ENCODE measurements at regions not wholly inside any gene's neighbourhood (a gene's known extent, or its start where the extent isn't known, plus 50 kb on each side); places are given as distances from the start of the nearest gene placed in this dataset.
"Not testable (repeated sequence)": the region's sequence is repeated elsewhere in the genome, so short reads cannot be mapped to it uniquely, and the experiment has no call there.

DNA sequence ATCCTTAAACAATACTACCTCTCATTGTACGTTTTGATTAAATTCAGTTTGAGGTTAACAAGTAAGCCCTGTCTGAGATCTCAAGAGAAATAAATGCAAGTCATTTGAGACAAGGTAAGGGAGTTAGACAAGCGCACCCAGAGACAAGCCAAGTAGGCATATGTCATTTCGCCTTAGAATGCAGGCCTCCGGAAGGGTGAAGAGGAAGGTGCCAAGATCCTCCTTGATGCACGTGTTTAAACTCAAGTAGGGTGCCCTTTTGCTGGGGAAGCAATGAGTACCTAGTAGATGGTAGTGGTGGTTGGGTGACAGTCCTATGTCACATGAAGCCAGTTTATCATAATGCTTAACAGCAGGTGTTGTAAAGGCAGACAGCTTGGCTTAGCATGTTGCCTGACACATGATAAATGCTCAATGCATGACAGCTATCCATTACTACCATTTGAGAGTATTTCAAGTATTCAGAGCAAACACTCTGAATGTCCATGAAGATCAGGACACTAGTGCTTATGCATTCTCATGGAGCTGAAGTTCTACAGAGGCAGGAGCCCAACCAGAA lies 415.9 kb downstream of the TMEM135 start:
- Histone ChIP-seq H3K79me2 (ENCODE audit: low read length) (no peaks in the 10 kb centered on the region), H3K27ac (ENCODE audit: low read length) (no peak overlapping the region), H2AFZ (ENCODE audit: low read length) (no peak overlapping the region), H3K36me3 (ENCODE audit: low read depth, low read length) (no peaks in the 10 kb centered on the region), H3K9ac (ENCODE audit: low read length) (no peak overlapping the region), H3K4me3 (ENCODE audit: low read length) (no peak overlapping the region), H3F3A (ENCODE audit: low read length, unreplicated experiment) (no peaks in the 10 kb centered on the region), H3K4me1 (ENCODE audit: insufficient read depth, low read length) (peaks cover 15% of the 10 kb centered on the region; the same call in 1 of the 2 replicates), H3K4me2 (ENCODE audit: low read length) (no peak overlapping the region), H4K20me1 (ENCODE audit: low read length) (no peaks in the 10 kb centered on the region), H3K27me3 (ENCODE audit: low read length) (no peaks in the 10 kb centered on the region), H3K9me3 (ENCODE audit: low read length) (no peaks in the 10 kb centered on the region), H3K9me2 (replicated peaks; ENCODE audit: low read length) (no peaks in the 10 kb centered on the region)
- ATAC-seq = no peak
- ChIA-PET POLR2A (ENCODE audit: unreplicated experiment) (no interaction called here), CTCF (no interaction called here)
- intact Hi-C loops (cut with micrococcal nuclease) = no loop called here
- TF ChIP-seq, protein P1, sequence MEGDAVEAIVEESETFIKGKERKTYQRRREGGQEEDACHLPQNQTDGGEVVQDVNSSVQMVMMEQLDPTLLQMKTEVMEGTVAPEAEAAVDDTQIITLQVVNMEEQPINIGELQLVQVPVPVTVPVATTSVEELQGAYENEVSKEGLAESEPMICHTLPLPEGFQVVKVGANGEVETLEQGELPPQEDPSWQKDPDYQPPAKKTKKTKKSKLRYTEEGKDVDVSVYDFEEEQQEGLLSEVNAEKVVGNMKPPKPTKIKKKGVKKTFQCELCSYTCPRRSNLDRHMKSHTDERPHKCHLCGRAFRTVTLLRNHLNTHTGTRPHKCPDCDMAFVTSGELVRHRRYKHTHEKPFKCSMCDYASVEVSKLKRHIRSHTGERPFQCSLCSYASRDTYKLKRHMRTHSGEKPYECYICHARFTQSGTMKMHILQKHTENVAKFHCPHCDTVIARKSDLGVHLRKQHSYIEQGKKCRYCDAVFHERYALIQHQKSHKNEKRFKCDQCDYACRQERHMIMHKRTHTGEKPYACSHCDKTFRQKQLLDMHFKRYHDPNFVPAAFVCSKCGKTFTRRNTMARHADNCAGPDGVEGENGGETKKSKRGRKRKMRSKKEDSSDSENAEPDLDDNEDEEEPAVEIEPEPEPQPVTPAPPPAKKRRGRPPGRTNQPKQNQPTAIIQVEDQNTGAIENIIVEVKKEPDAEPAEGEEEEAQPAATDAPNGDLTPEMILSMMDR (conservative IDR thresholded peaks at IDR 0.05; ENCODE audit: low read depth, low read length) = no peak
- TF ChIP-seq EZH2 (IDR thresholded peaks at IDR 0.05; ENCODE audit: low read length, unreplicated experiment) (no peak), EZH2phosphoT487 (IDR thresholded peaks at IDR 0.05; ENCODE audit: borderline replicate concordance, low read length) (no peak)
- BruUV-seq (replicated peaks) = no TSS peak
- no peak for DNase-seq

DNA sequence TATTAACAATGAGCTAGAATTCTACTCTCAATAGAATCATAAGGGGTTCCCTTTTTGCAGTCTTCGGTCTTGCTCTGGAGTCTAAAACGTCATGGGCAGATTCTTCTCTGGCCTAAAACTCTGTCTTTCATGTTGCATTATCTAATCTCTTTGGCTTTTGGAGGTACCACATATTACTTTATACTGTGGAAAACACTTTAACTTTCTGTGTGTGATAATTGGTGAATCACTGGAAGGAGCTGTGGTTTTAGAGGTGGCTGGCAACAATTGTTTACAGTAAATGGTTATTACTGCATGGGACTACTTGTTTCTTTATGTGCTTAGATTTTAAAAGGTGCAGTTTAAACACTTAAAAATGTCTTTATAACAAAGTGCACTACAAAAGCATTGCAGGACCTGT lies 414.3 kb downstream of the TMEM135 start:
- H3K4me3 ChIP-seq (ENCODE audit: low read length); H3F3A ChIP-seq (ENCODE audit: low read length, unreplicated experiment); H3K9me2 ChIP-seq (replicated peaks; ENCODE audit: low read length); H3K36me3 ChIP-seq (ENCODE audit: low read depth, low read length); CTCF ChIA-PET; H3K4me2 ChIP-seq (ENCODE audit: low read length); H3K9me3 ChIP-seq (ENCODE audit: low read length); H3K79me2 ChIP-seq (ENCODE audit: low read length); DNase-seq; H2AFZ ChIP-seq (ENCODE audit: low read length); H3K9ac ChIP-seq (ENCODE audit: low read length); H3K27ac ChIP-seq (ENCODE audit: low read length); POLR2A ChIA-PET (ENCODE audit: unreplicated experiment); BruUV-seq (replicated peaks); intact Hi-C loops (cut with micrococcal nuclease); H3K27me3 ChIP-seq (ENCODE audit: low read length); H4K20me1 ChIP-seq (ENCODE audit: low read length): not testable (repeated sequence)
- peak; percentile 52 for ATAC-seq
- peaks cover 15% of the 10 kb centered on the region; the same call in 1 of the 2 replicates for H3K4me1 ChIP-seq (ENCODE audit: insufficient read depth, low read length)

DNA sequence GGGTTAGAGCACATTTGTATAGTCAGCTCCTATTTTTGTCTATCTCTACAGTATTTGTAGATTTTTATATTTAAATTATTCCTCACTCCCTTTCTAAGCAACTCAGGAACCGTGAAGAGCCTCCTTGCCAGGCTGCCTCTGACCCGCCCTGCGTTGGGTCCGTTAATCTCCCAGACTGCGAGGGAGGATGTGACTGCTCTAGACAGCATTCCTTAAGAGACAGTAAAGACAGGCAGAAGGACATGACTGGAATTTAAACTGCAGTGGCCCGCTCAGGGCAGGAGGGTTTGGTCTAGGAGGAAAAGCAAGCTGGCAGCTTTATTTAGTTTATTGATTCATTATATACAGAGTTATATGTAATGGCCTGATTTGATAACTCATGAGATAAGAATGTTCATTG lies 413.7 kb downstream of the TMEM135 start:
- Histone ChIP-seq H3K36me3 (ENCODE audit: low read depth, low read length) (no peaks in the 10 kb centered on the region), H3K9me3 (ENCODE audit: low read length) (no peaks in the 10 kb centered on the region), H3K9me2 (replicated peaks; ENCODE audit: low read length) (no peaks in the 10 kb centered on the region), H3F3A (ENCODE audit: low read length, unreplicated experiment) (no peaks in the 10 kb centered on the region), H3K4me3 (ENCODE audit: low read length) (no peak overlapping the region), H3K4me2 (ENCODE audit: low read length) (no peak overlapping the region), H3K27ac (ENCODE audit: low read length) (no peak overlapping the region), H3K79me2 (ENCODE audit: low read length) (no peaks in the 10 kb centered on the region), H3K9ac (ENCODE audit: low read length) (no peak overlapping the region), H4K20me1 (ENCODE audit: low read length) (no peaks in the 10 kb centered on the region), H3K27me3 (ENCODE audit: low read length) (no peaks in the 10 kb centered on the region), H2AFZ (ENCODE audit: low read length) (no peak overlapping the region), H3K4me1 (ENCODE audit: insufficient read depth, low read length) (peaks cover 15% of the 10 kb centered on the region; the same call in 1 of the 2 replicates)
- CTCF ChIA-PET = no interaction called here
- no TSS peak for BruUV-seq (replicated peaks)
- TF ChIP-seq, protein P1 (conservative IDR thresholded peaks at IDR 0.05; ENCODE audit: low read depth, low read length) = no peak
- TF ChIP-seq EZH2phosphoT487 (IDR thresholded peaks at IDR 0.05; ENCODE audit: borderline replicate concordance, low read length) = no peak
- no peak for TF ChIP-seq EZH2 (IDR thresholded peaks at IDR 0.05; ENCODE audit: low read length, unreplicated experiment)
- ATAC-seq = peak; percentile 67
- intact Hi-C loops (cut with micrococcal nuclease) = no loop called here
- POLR2A ChIA-PET (ENCODE audit: unreplicated experiment) = no interaction called here
- peak; percentile 42 for DNase-seq

Measured in PC-3 (cell line).